Astrocyte (in vitro differentiated cells and primary cell): ENCODE measurements at regions not wholly inside any gene's neighbourhood (a gene's known extent, or its start where the extent isn't known, plus 50 kb on each side); places are given as distances from the start of the nearest gene placed in this dataset.

ENCODE experiments used
- CTCF ChIP-seq: IDR thresholded peaks from 2 replicates; pipeline ENCODE4 v1.5.1; 2011; ENCODE audit warnings: low read depth, mild to moderate bottlenecking, inconsistent platforms, low read length, moderate library complexity; ENCODE audit not compliant: insufficient read depth
- EZH2 ChIP-seq: IDR thresholded peaks from 2 replicates; pipeline ENCODE4 v1.6.1; 2012; ENCODE audit warnings: mild to moderate bottlenecking, low read length, inconsistent platforms; ENCODE audit not compliant: insufficient read depth

GRCh38 chr9:24434183-24434582, 111.5 kb downstream of the IZUMO3 start:
- no peak for TF ChIP-seq CTCF
- TF ChIP-seq EZH2: no peak
